HEK293T (cell line): ENCODE measurements at regions not wholly inside any gene's neighbourhood (a gene's known extent, or its start where the extent isn't known, plus 50 kb on each side); places are given as distances from the start of the nearest gene placed in this dataset.

Experiments
- ARNT ChIP-seq: fragments of 450-650 bp; IDR thresholded peaks from 2 replicates; pipeline ENCODE4 v1.6.1; 2017; ENCODE audit warnings: mild to moderate bottlenecking
- BHLHE40 ChIP-seq: fragments of 450-650 bp; IDR thresholded peaks from 2 replicates; pipeline ENCODE4 v1.6.1; 2016; ENCODE audit warnings: mild to moderate bottlenecking, moderate library complexity, borderline replicate concordance
- CTBP1 ChIP-seq: fragments of 450-650 bp; IDR thresholded peaks from 2 replicates; pipeline ENCODE4 v1.6.1; 2016; ENCODE audit warnings: borderline replicate concordance
- ELF4 ChIP-seq: fragments of 450-650 bp; IDR thresholded peaks from 2 replicates; pipeline ENCODE4 v1.6.1; 2017; ENCODE audit warnings: antibody characterized with exemption
- FOXA1 ChIP-seq: fragments of 450-650 bp; IDR thresholded peaks from 2 replicates; pipeline ENCODE4 v1.6.1; 2016; ENCODE audit warnings: mild to moderate bottlenecking
- FOXK2 ChIP-seq: fragments of 450-650 bp; IDR thresholded peaks from 2 replicates; pipeline ENCODE4 v1.6.1; 2016; ENCODE audit warnings: mild to moderate bottlenecking
- FOXM1 ChIP-seq: fragments of 450-650 bp; IDR thresholded peaks from 2 replicates; pipeline ENCODE4 v1.6.1; 2017; ENCODE audit warnings: mild to moderate bottlenecking, borderline replicate concordance
- NFRKB ChIP-seq: fragments of 450-650 bp; IDR thresholded peaks from 2 replicates; pipeline ENCODE4 v1.6.1; 2016; ENCODE audit warnings: mild to moderate bottlenecking, moderate library complexity
- SP1 ChIP-seq: fragments of 450-650 bp; IDR thresholded peaks from 2 replicates; pipeline ENCODE4 v1.6.1; 2017
- SUZ12 ChIP-seq: fragments of 450-650 bp; IDR thresholded peaks from 2 replicates; pipeline ENCODE4 v1.6.1; 2016; ENCODE audit warnings: mild to moderate bottlenecking
- TARDBP ChIP-seq: fragments of 450-650 bp; IDR thresholded peaks from 2 replicates; pipeline ENCODE4 v1.6.1; 2016
- ZNF384 ChIP-seq: fragments of 450-650 bp; IDR thresholded peaks from 2 replicates; pipeline ENCODE4 v1.6.1; 2016
- TF ChIP-seq, protein P1 (sequence below): fragments of 450-650 bp; IDR thresholded peaks from 2 replicates; pipeline ENCODE4 v1.6.1; 2016

GRCh38 chr1:104794035-104794434, 1044.3 kb downstream of the AMY1C start:
- TF ChIP-seq BHLHE40 = no peak
- no peak for TF ChIP-seq FOXK2
- TF ChIP-seq FOXM1 = no peak
- TF ChIP-seq ELF4 = no peak
- no peak for TF ChIP-seq CTBP1
- TF ChIP-seq SP1 = no peak
- no peak for TF ChIP-seq ARNT
- TF ChIP-seq ZNF384 = no peak
- TF ChIP-seq SUZ12 = no peak
- TF ChIP-seq NFRKB = no peak
- TF ChIP-seq, protein P1, sequence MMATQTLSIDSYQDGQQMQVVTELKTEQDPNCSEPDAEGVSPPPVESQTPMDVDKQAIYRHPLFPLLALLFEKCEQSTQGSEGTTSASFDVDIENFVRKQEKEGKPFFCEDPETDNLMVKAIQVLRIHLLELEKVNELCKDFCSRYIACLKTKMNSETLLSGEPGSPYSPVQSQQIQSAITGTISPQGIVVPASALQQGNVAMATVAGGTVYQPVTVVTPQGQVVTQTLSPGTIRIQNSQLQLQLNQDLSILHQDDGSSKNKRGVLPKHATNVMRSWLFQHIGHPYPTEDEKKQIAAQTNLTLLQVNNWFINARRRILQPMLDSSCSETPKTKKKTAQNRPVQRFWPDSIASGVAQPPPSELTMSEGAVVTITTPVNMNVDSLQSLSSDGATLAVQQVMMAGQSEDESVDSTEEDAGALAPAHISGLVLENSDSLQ = no peak
- TF ChIP-seq FOXA1 = no peak
- TF ChIP-seq TARDBP = no peak
